ENCODE measurements at regions not wholly inside any gene's neighbourhood (a gene's known extent, or its start where the extent isn't known, plus 50 kb on each side); places are given as distances from the start of the nearest gene placed in this dataset.
"Not testable (repeated sequence)": the region's sequence is repeated elsewhere in the genome, so short reads cannot be mapped to it uniquely, and the experiment has no call there.

DNA sequence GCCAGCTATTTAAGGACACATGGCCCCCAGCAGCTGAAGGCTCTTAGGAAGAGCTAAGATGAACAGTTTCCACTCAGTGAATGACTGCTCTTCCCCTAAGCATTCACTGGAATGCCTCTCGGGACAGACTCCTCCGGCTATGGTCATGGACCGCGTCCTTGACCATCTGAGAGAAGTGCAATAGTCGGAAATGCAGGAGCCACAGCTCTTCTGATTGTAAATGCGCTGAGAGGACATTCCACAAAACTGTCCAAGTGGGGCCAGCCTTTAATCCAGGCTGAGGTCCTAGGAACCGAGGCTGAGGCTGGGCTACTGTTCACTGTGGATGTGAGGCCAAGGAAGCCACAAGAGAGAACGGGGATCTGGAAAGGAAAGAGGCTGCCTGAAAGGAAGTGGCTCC lies 162.0 kb upstream of the TMEM72 start:
- DNase-seq, result no peak

DNA sequence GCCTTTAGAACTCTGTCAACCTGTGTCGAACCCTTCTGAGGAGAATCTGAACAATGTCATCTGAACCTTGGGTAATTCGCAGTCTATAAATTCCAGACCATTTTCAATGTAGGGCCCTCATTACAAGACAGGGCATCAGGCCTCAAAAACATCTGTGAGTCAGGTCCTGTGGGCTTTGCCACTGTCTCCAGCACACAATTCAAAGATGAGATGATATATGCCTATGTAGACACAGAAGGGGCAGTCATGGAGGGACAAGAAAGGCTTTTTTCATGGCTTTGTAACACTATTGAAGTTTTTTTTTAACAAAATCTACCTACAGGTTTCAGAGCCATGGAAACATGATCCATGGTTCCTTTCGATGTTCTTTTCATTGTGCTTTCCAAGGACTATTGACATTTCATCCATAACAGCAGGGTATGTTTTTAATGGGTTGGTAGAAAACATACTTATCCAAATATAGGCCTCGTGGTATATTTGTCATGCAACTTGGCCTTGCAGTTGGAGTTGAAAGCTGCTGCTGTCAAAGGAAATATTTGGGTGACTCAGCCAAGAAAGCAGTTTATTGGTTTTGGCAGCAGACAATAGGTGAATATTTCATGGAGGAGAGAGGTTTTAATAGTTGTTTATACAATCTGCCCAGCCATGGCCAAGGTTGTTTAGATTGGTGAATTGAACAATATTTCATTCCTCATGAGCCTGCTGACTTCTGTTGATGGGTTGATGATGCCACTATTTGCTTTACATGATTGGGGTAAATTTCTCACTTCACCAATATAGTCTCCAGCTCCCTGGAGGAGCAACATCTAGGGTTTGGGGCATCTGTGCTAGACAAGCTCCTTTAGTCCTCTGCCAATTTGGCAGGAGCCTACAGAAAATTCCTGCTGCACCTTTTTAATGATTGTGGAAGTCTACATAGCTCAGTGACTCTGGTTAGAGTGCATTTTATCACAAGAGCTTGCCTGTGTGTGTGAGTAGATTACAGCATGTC lies 158.4 kb upstream of the TMEM72 start:
- peak; percentile 93 for DNase-seq

- DNase-seq, result not testable (repeated sequence)
Observed at GRCh38 chr10:44754355-44754754, 156.8 kb upstream of the TMEM72 start.

- no peak for DNase-seq
Observed at GRCh38 chr10:44755481-44755880, 155.7 kb upstream of the TMEM72 start.

- DNase-seq, result no peak
Observed at GRCh38 chr10:44756216-44756615, 154.9 kb upstream of the TMEM72 start.

- no peak for DNase-seq
Observed at GRCh38 chr10:44757551-44758205, 153.5 kb upstream of the TMEM72 start.

GRCh38 chr10:44759122-44759521 lies 152.0 kb upstream of the TMEM72 start:
- DNase-seq, result no peak

DNA sequence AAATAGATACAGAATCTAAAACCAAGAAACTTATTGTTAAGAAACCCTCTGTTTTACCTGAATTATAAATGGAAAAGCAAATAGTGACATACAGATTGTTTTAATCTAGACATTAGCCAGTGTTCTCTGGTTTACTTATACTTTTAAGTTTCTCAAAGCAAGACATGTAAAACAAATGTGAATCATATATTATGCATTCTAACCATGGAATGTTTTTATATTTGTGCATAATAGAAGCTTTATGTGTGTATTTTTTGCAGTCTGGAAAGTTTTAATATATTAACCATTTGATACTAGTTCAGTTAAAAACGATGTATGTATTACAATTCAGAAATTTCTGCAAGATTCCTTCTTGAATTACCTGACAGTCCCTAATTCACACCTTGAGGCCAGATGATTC lies 150.6 kb upstream of the TMEM72 start:
- no peak for DNase-seq

DNA sequence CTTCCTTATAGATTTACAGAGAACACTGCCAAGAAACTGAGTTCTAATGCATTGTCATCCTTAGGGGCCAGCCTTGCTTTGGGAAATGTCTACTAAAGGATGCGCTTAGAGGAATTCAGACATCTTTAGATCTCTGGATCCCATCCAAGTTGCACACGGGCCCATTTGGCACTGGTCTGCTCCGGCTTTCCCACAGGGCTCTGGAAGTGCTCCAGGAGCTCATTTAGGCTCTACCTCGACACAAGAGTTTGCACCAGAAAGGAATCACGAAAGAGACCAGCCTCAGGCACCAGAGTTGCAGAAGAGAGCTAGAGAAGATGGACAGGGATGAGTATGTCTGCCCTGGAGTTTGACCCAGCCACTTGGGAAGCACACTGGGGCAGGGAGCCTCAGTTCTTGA lies 150.1 kb upstream of the TMEM72 start:
- peak; percentile 16 for DNase-seq

- no peak for DNase-seq
Observed at GRCh38 chr10:44763331-44763730, 147.8 kb upstream of the TMEM72 start.

DNA sequence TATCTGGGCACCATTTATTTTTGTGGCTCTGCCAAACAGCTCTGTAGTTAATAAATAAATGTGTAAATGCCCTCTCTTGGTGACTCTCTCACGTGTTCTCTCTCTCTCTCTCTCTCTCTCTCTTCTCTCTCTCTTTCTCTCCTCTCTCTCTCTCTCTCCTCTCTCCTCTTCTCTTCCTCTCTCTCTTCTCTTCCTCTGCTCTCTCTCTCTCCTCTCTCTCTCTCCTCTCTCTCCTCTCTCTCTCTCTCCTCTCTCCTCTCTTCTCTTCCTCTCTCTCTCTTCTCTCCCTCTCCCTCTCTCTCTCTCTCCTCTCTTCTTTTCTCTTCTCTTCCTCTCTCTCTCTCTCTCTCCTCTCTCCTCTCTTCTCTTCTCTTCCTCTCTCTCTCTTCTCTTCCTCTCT lies 145.8 kb upstream of the TMEM72 start:
- no peak for DNase-seq

DNA sequence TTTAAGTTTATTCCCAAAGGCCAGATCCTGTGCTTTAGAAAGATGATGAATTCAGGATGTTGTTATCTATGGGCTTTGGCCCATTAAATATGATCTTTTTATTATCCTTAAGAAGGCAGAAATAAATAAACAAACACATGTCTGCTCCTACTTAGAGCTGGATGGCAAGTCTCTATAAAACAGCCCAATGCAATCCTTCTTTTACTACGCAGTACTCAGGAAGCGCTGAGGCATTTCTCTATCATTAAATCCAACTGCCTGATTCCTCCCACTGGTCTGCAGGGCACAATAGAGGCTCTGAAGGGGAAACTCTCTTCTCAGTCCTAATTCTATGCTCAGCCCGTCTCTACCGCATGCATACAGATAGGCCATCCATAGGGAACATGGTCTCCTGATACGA lies 144.5 kb upstream of the TMEM72 start:
- peak; percentile 34 for DNase-seq

GRCh38 chr10:44769450-44769849 lies 141.7 kb upstream of the TMEM72 start:
- DNase-seq, result no peak

DNA sequence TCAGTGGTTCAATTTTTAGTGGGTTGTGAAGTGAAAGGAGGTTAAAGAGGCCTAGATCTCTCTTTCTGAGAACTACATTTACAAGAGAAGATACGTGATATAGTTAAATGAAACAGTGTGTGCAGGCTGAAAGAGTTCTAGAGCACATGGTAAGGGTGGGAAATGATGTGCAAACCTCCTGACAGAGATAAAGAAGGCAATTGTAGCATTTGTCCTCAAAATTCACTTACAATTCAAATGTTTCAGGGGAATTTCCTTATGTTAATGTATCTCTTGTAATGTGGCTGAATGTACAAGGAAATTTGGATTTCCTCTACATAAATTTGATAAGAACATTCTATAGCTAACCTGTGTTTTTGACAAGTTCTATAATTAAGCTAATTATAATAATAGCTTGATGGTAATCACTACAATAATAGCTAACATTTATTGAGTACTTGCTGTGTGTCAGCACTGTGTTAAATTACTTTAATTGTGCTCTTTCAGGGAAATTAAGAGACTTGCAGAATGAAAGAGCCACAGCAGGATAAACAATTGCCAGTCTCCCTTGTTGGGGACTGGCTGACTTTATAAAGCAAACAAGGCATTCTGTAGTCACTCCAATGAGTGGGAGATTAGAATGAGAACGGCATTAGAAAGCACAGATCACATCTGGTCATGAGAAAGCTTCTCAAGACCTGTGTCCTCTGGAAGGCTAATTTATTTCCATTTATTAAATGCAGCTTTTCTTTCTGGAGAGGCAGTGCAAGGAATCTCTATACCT lies 139.7 kb upstream of the TMEM72 start:
- no peak for DNase-seq

GRCh38 chr10:44773565-44773964 lies 137.6 kb upstream of the TMEM72 start:
- DNase-seq, result no peak

DNA sequence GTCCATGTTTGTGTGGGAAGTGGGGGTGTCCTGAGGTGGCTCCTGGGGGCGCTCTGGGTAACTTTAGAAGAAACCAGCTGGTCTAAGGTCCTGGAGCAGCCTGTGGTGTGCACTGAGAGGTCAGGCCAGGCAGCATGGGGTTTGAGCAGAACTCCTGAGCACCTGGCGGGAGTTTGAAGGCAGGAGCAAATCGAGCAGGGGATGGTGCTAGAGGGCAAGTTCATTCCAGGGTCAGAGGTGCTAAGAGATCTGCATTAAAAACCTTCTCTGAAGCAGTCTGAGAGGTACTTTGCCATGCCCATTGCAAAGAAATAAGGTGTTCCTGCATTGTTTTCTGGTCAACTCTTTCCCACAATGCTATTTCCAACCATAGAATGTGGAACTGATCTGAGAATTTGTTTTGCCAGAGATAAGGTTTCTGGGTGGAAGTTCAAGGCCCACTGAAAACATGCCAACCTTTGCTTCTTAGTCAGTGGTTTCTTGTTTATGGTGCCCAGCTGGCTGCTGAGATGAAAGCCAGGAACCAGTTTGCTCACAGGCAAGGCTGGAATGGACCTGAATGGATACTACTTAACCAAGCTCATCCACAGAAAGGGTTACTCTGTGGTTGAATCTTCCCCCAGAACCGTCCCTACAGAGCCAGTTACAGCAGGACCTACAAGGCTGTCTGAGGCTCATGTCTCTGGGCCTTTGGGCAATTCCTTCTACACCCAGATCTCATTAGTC lies 136.3 kb upstream of the TMEM72 start:
- DNase-seq, result peak; percentile 14

DNA sequence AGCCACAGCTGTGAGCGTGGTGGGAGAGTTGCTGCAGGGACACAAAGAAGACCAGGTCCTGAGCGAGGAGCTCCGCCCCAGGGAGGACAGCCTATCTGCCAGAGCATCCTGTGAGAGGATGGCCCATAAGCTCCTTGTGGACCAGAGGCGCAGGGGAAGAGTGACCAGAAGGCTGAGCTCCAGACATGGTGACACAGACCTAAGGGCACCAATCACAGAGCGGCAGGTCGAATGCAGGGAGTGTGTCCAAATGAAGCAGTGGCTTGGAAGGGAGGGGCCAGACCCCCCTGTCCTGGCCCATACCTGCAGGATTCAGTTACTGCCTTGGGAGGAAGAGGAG lies 135.8 kb upstream of the TMEM72 start:
- no peak for DNase-seq

- DNase-seq, result peak; percentile 8
Observed at GRCh38 chr10:44776181-44776580, 135.0 kb upstream of the TMEM72 start.

- DNase-seq, result no peak
Observed at GRCh38 chr10:44779511-44779910, 131.6 kb upstream of the TMEM72 start.

- DNase-seq, result no peak
Observed at GRCh38 chr10:44780426-44780825, 130.7 kb upstream of the TMEM72 start.

- DNase-seq, result no peak
Observed at GRCh38 chr10:44781131-44781530, 130.0 kb upstream of the TMEM72 start.

DNA sequence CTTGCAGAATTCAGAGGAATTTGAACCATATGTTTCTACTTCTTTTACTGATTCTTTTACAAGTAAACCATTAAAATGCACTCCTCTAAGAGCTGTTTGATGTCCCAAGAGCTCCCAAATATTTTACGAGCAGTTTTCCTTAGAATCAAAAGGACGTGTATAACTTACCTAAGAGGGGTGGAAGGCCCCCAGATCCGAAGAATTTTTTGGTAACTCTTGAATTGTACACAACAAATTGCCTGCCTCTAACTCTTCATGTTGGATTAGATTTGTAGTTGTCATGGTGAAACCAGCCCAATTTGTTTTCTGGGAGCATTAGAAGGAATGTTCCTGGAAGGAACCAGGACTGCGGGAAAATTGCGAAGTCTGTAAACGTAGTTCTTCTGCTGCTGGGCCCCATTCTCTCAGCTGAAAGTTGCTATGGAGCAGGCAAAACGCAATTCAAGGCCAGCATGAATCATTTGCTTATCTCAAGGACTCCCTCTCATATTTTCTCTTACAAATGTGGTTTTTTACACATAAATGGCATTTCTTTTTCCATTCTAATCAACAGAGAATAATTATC lies 124.8 kb upstream of the TMEM72 start:
- no peak for DNase-seq

Data from DMS79 treated with DMSO at 0.1 percent for 48 hours (cell line).